ENCODE measurements at regions not wholly inside any gene's neighbourhood (a gene's known extent, or its start where the extent isn't known, plus 50 kb on each side); places are given as distances from the start of the nearest gene placed in this dataset.

DNA sequence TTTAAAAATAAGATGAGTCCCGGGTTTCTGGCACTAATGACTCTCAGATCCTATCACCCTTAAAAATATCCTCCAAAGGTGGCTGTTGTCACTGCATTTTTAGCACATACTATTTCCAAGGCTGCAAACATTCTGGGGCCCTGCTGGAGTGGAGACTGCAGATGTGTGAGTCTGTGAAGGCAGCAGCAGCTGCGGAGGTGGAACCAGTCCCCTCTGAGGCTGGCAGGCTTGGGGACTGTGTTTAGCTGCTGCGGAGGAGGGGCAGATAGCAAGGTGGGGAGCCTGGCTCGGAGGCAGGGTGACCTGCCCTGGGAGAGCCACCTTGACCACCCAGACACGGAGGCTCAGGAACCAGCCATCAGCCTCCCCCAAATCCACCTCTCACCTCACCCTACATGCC lies 77.0 kb downstream of the C5orf15 start:
- Histone ChIP-seq H3K27ac (no peak overlapping the region), H3K4me1 (replicated peaks in 1 of 2) (no peaks in the 10 kb centered on the region), H3K4me3 (no peak overlapping the region), H3K36me3 (replicated peaks in 1 of 2) (no peaks in the 10 kb centered on the region), H3K27me3 (no peaks in the 10 kb centered on the region), H3K9me3 (replicated peaks in 1 of 3) (no peaks in the 10 kb centered on the region)
- WGBS, 4 donors, result 80 to 94% (median 92%) methylated on average over 5 of the region's 5 CpGs
- no peak for TF ChIP-seq POLR2A (IDR thresholded peaks at IDR 0.05)
- no peak for TF ChIP-seq CTCF (IDR thresholded peaks at IDR 0.05)
- DNase-seq, result no peak
- intact Hi-C loops (cut with DNase I), result no loop called here

DNA sequence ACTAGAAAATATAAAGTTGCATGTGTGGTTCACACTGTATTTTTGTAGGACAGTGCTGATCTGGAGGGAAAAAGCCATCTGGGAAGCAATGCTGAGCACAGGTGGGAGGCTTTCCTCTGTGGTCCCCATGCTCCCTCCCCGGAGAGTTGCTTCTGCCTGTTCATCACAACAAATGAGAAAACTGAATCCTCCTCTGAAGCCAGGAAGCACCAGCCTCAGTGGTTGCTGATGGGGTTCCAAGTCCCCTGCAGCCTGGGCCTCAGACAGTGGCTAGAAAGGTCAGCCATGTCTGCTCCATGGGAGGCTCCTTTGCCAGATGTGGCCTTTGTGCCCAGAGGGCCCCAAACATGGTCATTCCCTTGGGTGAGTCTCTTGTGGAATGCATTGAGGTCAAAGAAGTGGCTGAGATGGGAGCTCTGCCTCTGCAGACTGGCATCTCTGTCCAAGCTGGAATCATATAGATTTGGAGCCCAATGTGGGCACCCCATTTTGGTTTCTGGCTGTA lies 77.6 kb downstream of the C5orf15 start:
- H3K4me1 ChIP-seq (replicated peaks in 1 of 2), result no peaks in the 10 kb centered on the region
- no peak for TF ChIP-seq CTCF (IDR thresholded peaks at IDR 0.05)
- TF ChIP-seq POLR2A (IDR thresholded peaks at IDR 0.05), result no peak
- H3K4me3 ChIP-seq, result no peak overlapping the region
- H3K27me3 ChIP-seq, result no peaks in the 10 kb centered on the region
- no peaks in the 10 kb centered on the region for H3K9me3 ChIP-seq (replicated peaks in 1 of 3)
- DNase-seq, result no peak
- H3K36me3 ChIP-seq (replicated peaks in 1 of 2), result no peaks in the 10 kb centered on the region
- WGBS, 4 donors, result 68 to 78% (median 75%) methylated on average over 1 of the region's 1 CpG
- H3K27ac ChIP-seq, result no peak overlapping the region
- intact Hi-C loops (cut with DNase I), result no loop called here

GRCh38 chr5:133890314-133890713 lies 78.1 kb downstream of the C5orf15 start:
- no peaks in the 10 kb centered on the region for H3K27me3 ChIP-seq
- H3K36me3 ChIP-seq (replicated peaks in 1 of 2), result no peaks in the 10 kb centered on the region
- WGBS, 4 donors, result 91 to 98% (median 94%) methylated on average over 2 of the region's 2 CpGs
- intact Hi-C loops (cut with DNase I), result no loop called here
- TF ChIP-seq POLR2A (IDR thresholded peaks at IDR 0.05) (no peak), CTCF (IDR thresholded peaks at IDR 0.05) (no peak)
- no peak overlapping the region for H3K27ac ChIP-seq
- no peak for DNase-seq
- no peaks in the 10 kb centered on the region for H3K4me1 ChIP-seq (replicated peaks in 1 of 2)
- H3K4me3 ChIP-seq, result no peak overlapping the region
- H3K9me3 ChIP-seq (replicated peaks in 1 of 3), result no peaks in the 10 kb centered on the region

- no peaks in the 10 kb centered on the region for H3K4me1 ChIP-seq (replicated peaks in 1 of 2)
- no peak overlapping the region for H3K4me3 ChIP-seq
- H3K9me3 ChIP-seq (replicated peaks in 1 of 3), result no peaks in the 10 kb centered on the region
- intact Hi-C loops (cut with DNase I), result no loop called here
- H3K27me3 ChIP-seq, result no peaks in the 10 kb centered on the region
- no peak for TF ChIP-seq CTCF (IDR thresholded peaks at IDR 0.05)
- TF ChIP-seq POLR2A (IDR thresholded peaks at IDR 0.05), result no peak
- no peak for DNase-seq
- H3K36me3 ChIP-seq (replicated peaks in 1 of 2), result no peaks in the 10 kb centered on the region
- WGBS, 4 donors, result 82 to 97% (median 95%) methylated on average over 6 of the region's 6 CpGs
- H3K27ac ChIP-seq, result no peak overlapping the region
Observed at GRCh38 chr5:133889271-133889905, 79.0 kb downstream of the C5orf15 start.

Data from adrenal gland (tissue), 9 donors.